WI38 (cell line): ENCODE measurements at regions not wholly inside any gene's neighbourhood (a gene's known extent, or its start where the extent isn't known, plus 50 kb on each side); places are given as distances from the start of the nearest gene placed in this dataset.

ENCODE experiments used
- H3K4me3 ChIP-seq: 2 replicates; pipeline ENCODE4 v1.5.1; 2011; ENCODE audit warnings: low read depth, mild to moderate bottlenecking, control low read depth, low read length
- TF ChIP-seq, protein P1 (sequence below): IDR thresholded peaks from 2 replicates; pipeline ENCODE4 v1.5.1; 2012; ENCODE audit warnings: low read depth, mild to moderate bottlenecking, control low read depth, low read length

DNA sequence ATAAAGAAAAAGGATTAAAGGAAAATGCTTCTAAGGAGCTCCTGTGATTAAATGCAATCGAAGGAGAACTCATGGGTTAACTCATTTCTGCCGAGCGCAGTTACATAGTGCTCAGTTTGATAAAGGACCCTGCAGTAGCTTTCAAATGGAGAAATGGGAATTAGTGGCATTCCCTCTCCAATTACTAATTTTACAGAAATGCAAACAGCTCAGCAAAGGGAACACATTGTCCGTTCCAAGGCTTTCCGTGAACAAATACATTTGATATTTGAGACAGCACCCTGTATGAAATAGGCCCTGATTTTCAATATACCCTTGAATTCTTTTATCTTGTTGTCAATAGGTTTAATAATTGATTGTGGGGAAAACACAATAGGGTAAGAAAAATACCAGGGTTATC is 375.9 kb upstream of the TSHZ2 start:
- no peak overlapping the region for H3K4me3 ChIP-seq
- TF ChIP-seq, protein P1, sequence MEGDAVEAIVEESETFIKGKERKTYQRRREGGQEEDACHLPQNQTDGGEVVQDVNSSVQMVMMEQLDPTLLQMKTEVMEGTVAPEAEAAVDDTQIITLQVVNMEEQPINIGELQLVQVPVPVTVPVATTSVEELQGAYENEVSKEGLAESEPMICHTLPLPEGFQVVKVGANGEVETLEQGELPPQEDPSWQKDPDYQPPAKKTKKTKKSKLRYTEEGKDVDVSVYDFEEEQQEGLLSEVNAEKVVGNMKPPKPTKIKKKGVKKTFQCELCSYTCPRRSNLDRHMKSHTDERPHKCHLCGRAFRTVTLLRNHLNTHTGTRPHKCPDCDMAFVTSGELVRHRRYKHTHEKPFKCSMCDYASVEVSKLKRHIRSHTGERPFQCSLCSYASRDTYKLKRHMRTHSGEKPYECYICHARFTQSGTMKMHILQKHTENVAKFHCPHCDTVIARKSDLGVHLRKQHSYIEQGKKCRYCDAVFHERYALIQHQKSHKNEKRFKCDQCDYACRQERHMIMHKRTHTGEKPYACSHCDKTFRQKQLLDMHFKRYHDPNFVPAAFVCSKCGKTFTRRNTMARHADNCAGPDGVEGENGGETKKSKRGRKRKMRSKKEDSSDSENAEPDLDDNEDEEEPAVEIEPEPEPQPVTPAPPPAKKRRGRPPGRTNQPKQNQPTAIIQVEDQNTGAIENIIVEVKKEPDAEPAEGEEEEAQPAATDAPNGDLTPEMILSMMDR, result no peak

DNA sequence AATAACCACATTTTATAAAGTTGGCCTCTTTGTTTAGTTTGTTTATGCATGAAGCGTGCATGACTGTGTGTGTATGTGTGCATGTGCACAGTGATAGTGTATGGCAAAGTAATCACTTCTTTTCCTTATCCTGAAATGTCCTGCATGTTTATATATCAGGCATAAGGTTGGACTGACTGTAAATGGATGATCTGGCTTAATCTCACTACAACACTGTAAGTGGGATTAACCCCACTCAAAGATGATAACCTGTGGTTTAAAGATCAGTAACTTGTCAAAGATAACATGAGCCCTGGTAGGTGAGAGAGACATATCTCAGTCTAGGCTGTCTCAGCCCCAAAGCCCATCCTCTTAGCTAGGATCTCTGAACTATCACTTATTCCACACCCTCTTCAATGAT is 376.6 kb upstream of the TSHZ2 start:
- H3K4me3 ChIP-seq, result no peak overlapping the region
- TF ChIP-seq, protein P1, result no peak

DNA sequence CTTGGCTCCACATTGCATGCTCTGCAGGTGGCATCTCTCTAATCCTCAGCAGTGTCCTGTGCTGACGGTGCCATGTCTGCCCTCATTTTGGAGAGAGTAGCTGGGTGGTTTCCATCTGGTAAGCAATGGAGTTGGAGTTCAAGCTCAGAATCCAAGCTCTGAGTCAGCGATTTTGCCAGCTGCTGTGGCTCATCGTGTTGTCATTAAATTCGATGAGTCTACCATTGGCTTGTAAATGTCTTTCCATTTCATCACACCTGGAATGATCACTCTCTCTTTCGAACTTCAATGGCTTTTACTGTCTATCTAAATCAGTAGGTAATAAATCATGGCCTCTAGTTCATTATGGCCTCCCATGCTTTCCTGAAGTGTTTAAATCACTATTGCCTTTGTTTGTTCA is 378.5 kb upstream of the TSHZ2 start:
- H3K4me3 ChIP-seq, result no peak overlapping the region
- TF ChIP-seq, protein P1, result no peak

DNA sequence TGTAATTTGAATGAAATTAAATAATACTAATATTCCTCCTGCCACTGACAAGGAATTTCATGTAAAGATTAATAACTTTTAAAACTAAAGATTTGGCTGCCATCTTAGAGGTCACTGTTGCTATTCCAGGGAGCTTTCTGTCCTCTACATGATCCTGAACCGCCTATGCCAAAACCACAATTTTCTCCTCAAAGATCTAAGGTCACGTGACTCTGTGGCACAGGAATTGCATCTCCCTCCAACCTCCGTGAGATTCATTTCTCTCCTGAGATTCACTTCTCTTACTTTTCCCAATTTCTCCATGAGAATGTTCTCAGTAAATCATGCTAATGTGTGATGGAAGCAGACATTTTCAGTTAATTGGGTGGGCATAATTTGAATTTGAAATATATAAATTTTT is 379.6 kb upstream of the TSHZ2 start:
- no peak overlapping the region for H3K4me3 ChIP-seq
- TF ChIP-seq, protein P1, result no peak

DNA sequence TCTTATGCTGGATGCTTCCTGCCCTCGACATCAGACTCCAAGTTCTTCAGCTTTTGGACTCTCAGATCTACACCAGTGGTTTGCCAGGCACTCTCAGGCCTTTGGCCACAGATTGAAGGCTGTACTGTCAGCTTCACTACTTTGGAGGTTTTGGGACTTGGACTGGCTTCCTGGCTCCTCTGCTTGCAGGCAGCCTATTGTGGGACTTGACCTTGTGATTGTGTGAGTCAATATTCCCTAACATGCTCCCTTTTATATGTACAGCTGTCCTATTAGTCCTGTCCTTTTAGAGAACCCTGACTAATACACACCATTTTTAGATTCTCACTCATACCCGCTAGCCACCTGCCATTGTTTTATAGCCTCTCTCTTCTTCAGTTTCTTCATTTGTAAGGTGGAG is 382.1 kb upstream of the TSHZ2 start:
- TF ChIP-seq, protein P1, result no peak

DNA sequence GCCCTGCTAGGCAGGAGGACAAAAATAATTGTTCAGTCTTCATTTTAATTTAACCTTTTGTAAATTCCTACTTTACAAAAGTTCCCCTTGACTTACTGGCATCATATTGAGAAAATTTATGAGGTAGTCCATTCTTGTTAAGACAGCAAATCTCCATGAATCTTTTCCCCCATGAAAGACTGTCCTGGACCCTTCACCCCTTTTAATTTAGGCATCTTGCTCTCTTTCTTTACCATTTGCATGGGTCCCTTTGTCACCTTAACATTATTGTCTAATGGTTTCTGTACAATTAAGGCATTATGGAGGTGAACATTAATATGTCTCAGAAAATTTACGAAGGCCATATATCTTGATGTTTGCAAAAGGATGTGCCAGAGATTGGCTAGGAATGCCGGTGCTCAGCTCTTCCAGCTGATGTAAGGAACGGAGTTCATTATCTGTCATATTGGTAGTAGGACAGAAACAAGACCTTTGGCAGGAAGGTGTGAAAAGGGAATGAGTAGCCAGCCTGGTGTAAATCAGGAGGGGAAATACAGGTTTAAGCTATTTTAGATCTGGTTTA is 382.8 kb upstream of the TSHZ2 start:
- no peak overlapping the region for H3K4me3 ChIP-seq
- TF ChIP-seq, protein P1, result no peak

More for the DNA sequence above, 382.1 kb upstream of the TSHZ2 start:
- no peak overlapping the region for H3K4me3 ChIP-seq

DNA sequence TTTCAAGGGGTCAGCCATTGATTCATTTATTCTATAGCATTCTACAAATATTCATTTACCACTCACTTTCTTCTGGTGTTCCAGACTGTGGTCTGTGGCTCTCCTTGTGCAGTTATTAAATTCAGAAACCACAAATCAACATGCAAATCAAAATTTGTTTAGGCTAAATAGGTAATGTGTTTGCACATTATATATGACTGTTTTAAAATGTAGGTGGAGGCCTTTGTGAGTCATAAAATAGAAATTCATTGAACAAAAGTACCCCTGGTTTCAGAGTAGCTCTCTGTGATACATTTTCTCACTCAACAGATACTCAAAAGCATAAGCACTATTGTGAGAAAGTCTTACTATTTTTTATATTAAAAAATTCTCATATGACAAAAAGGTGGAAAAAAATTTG is 385.5 kb upstream of the TSHZ2 start:
- TF ChIP-seq, protein P1, result no peak
- H3K4me3 ChIP-seq, result no peak overlapping the region
